IMR-90 (cell line): ENCODE measurements at regions not wholly inside any gene's neighbourhood (a gene's known extent, or its start where the extent isn't known, plus 50 kb on each side); places are given as distances from the start of the nearest gene placed in this dataset.

Experiments used
- ATAC-seq: fragments of 200-7000 bp; cut with Tn5 transposase; 2 replicates; pipeline ENCODE4 v1.9.1; 2020; ENCODE audit warnings: low read depth, mild to moderate bottlenecking, moderate library complexity
- BruUV-seq: library from RNA; stranded (reverse); fragments of 400-500 nt; replicated peaks from 2 replicates; lab custom pipeline; 2021; lab: Mats Ljungman, UMichigan
- CTCF ChIA-PET: fragments of 300-600 bp; formaldehyde crosslinking; extraction: SDS; loops from one replicate; lab custom pipeline; 2021; ENCODE audit warnings: antibody characterized with exemption; lab: Yijun Ruan, JAX
- POLR2A ChIA-PET: fragments of 300-600 bp; sonication (Branson Sonifier 250); formaldehyde crosslinking; loops from one replicate; lab custom pipeline; 2022; ENCODE audit warnings: antibody characterized with exemption; ENCODE audit not compliant: unreplicated experiment; lab: Charles Lee
- DNase-seq: peaks from one replicate; pipeline ENCODE4 v3.0.0; 2013
- H2AFZ ChIP-seq: replicated peaks from 2 replicates; pipeline ENCODE3; 2013; ENCODE audit warnings: low read length, mild to moderate bottlenecking; ENCODE audit not compliant: poor library complexity
- H2AK5ac ChIP-seq: 2 replicates; pipeline ENCODE4 v1.6.1; 2013; ENCODE audit warnings: low read depth, low read length, inconsistent platforms
- H2AK9ac ChIP-seq: replicated peaks from 2 replicates; pipeline ENCODE3; 2013; ENCODE audit warnings: mild to moderate bottlenecking, low read depth, low read length, moderate library complexity; ENCODE audit not compliant: poor library complexity
- H2BK120ac ChIP-seq: 2 replicates; pipeline ENCODE4 v1.6.1; 2013; ENCODE audit warnings: low read depth, low read length, inconsistent platforms
- H2BK15ac ChIP-seq: 3 replicates; pipeline ENCODE4 v1.6.1; 2013; ENCODE audit warnings: low read depth, low read length, inconsistent platforms
- H2BK20ac ChIP-seq: 2 replicates; pipeline ENCODE4 v1.6.1; 2013; ENCODE audit warnings: low read depth, mild to moderate bottlenecking, inconsistent platforms, low read length, moderate library complexity
- H2BK5ac ChIP-seq: 2 replicates; pipeline ENCODE4 v1.6.1; 2013; ENCODE audit warnings: mild to moderate bottlenecking, low read depth, low read length, inconsistent platforms; ENCODE audit not compliant: poor library complexity, severe bottlenecking
- H3K14ac ChIP-seq: replicated peaks from 2 replicates; pipeline ENCODE4 v1.6.1; 2013; ENCODE audit warnings: low read depth, low read length, inconsistent platforms
- H3K18ac ChIP-seq: 2 replicates; pipeline ENCODE4 v1.6.1; 2013; ENCODE audit warnings: low read depth, low read length, control low read depth
- H3K23ac ChIP-seq: 2 replicates; pipeline ENCODE4 v1.6.1; 2013; ENCODE audit warnings: low read depth, low read length, inconsistent platforms
- H3K27ac ChIP-seq: 2 replicates; pipeline ENCODE4 v1.5.1; 2013; ENCODE audit warnings: mild to moderate bottlenecking, control low read depth, low read length; ENCODE audit not compliant: insufficient read depth
- H3K27me3 ChIP-seq: 2 replicates; pipeline ENCODE4 v1.6.1; 2013; ENCODE audit warnings: low read length; ENCODE audit not compliant: control insufficient read depth, insufficient read depth
- H3K36me3 ChIP-seq: 2 replicates; pipeline ENCODE4 v1.6.1; 2013; ENCODE audit warnings: low read length, mixed read lengths; ENCODE audit not compliant: control insufficient read depth, insufficient read depth
- H3K4ac ChIP-seq: 2 replicates; pipeline ENCODE4 v1.6.1; 2013; ENCODE audit warnings: low read depth, low read length, inconsistent platforms
- H3K4me1 ChIP-seq: 2 replicates; pipeline ENCODE4 v1.6.1; 2013; ENCODE audit warnings: low read length, mixed read lengths; ENCODE audit not compliant: control insufficient read depth, insufficient read depth
- H3K4me2 ChIP-seq: 2 replicates; pipeline ENCODE4 v1.6.1; 2013; ENCODE audit warnings: low read depth, mild to moderate bottlenecking, control low read depth, low read length, moderate library complexity
- H3K4me3 ChIP-seq: 2 replicates; pipeline ENCODE4 v1.5.1; 2013; ENCODE audit warnings: low read depth, mild to moderate bottlenecking, control low read depth, low read length, moderate library complexity; ENCODE audit not compliant: insufficient read depth
- H3K56ac ChIP-seq: 2 replicates; pipeline ENCODE4 v1.6.1; 2013; ENCODE audit warnings: low read length, inconsistent platforms; ENCODE audit not compliant: insufficient read depth; ENCODE audit errors: extremely low read depth
- H3K79me1 ChIP-seq, 2 experiments: 2 replicates each; pipeline ENCODE4 v1.6.1; 2013; ENCODE audit warnings: low read length in 2 of 2, inconsistent platforms in 1 of 2, low read depth in 1 of 2
- H3K9ac ChIP-seq: 2 replicates; pipeline ENCODE4 v1.6.1; 2013; ENCODE audit warnings: low read depth, low read length, control low read depth
- H3K9me1 ChIP-seq: 2 replicates; pipeline ENCODE4 v1.6.1; 2013; ENCODE audit warnings: low read length, inconsistent platforms; ENCODE audit not compliant: insufficient read depth
- H3K9me3 ChIP-seq: 2 replicates; pipeline ENCODE4 v1.6.1; 2013; ENCODE audit warnings: low read length; ENCODE audit not compliant: control insufficient read depth, insufficient read depth
- H4K20me1 ChIP-seq: 2 replicates; pipeline ENCODE4 v1.6.1; 2013; ENCODE audit warnings: low read length, inconsistent platforms; ENCODE audit not compliant: insufficient read depth
- H4K5ac ChIP-seq: 2 replicates; pipeline ENCODE4 v1.6.1; 2013; ENCODE audit warnings: mild to moderate bottlenecking, low read depth, low read length, control low read depth
- H4K8ac ChIP-seq, 2 experiments: 2 replicates each; pipeline ENCODE4 v1.6.1; 2013; ENCODE audit warnings: low read depth in 2 of 2, low read length in 2 of 2, control low read depth in 1 of 2, inconsistent platforms in 1 of 2
- H4K91ac ChIP-seq: 2 replicates; pipeline ENCODE4 v1.6.1; 2013; ENCODE audit warnings: low read depth, low read length, inconsistent platforms; ENCODE audit not compliant: insufficient read depth
- BHLHE40 ChIP-seq: fragments of 150-350 bp; IDR thresholded peaks from 2 replicates; pipeline ENCODE4 v1.6.1; 2016; ENCODE audit warnings: mild to moderate bottlenecking, low read depth, low read length
- CEBPB ChIP-seq: IDR thresholded peaks from 2 replicates; pipeline ENCODE4 v1.6.1; 2012; ENCODE audit warnings: low read depth, low read length, improper control_type of control experiment
- FOS ChIP-seq: fragments of 150-350 bp; IDR thresholded peaks from 2 replicates; pipeline ENCODE4 v1.6.1; 2016; ENCODE audit warnings: low read depth, low read length
- MAFK ChIP-seq: IDR thresholded peaks from 2 replicates; pipeline ENCODE4 v1.6.1; 2012; ENCODE audit warnings: low read depth, low read length, improper control_type of control experiment
- MAZ ChIP-seq: IDR thresholded peaks from 2 replicates; pipeline ENCODE4 v1.6.1; 2012; ENCODE audit warnings: low read depth, mild to moderate bottlenecking, low read length, improper control_type of control experiment, moderate library complexity, borderline replicate concordance
- MXI1 ChIP-seq: IDR thresholded peaks from 2 replicates; pipeline ENCODE4 v1.6.1; 2012; ENCODE audit warnings: low read depth, mild to moderate bottlenecking, low read length, moderate library complexity, borderline replicate concordance
- NFE2L2 ChIP-seq: fragments of 150-350 bp; IDR thresholded peaks from 2 replicates; pipeline ENCODE4 v1.6.1; 2016; ENCODE audit warnings: low read depth, mild to moderate bottlenecking, low read length
- POLR2A ChIP-seq: IDR thresholded peaks from 2 replicates; pipeline ENCODE4 v1.6.1; 2012; ENCODE audit warnings: mild to moderate bottlenecking, low read depth, low read length
- RAD21 ChIP-seq: IDR thresholded peaks from 2 replicates; pipeline ENCODE4 v1.6.1; 2012; ENCODE audit warnings: low read length, improper control_type of control experiment
- RCOR1 ChIP-seq: IDR thresholded peaks from 2 replicates; pipeline ENCODE4 v1.6.1; 2012; ENCODE audit warnings: mild to moderate bottlenecking, low read length, improper control_type of control experiment; ENCODE audit not compliant: insufficient replicate concordance
- SMC3 ChIP-seq: fragments of 150-350 bp; IDR thresholded peaks from 2 replicates; pipeline ENCODE4 v1.6.1; 2016; ENCODE audit warnings: low read depth, mild to moderate bottlenecking, antibody characterized with exemption, low read length, moderate library complexity
- USF2 ChIP-seq: fragments of 150-350 bp; IDR thresholded peaks from 2 replicates; pipeline ENCODE4 v1.6.1; 2017; ENCODE audit warnings: mild to moderate bottlenecking, antibody characterized with exemption, low read length, low read depth
- WGBS, 2 experiments: methylation state at CpG; one replicate each; pipeline versions ENCODE4 v1.1.5 to v1.1.7; 2013; ENCODE audit warnings: missing lambda C conversion rate in 2 of 2; ENCODE audit not compliant: insufficient read length in 1 of 2; ENCODE audit errors: extremely low coverage in 2 of 2; 5-methylcytosine and 5-hydroxymethylcytosine counted together
- dilution Hi-C: fragments of 300-500 bp; cut with HindIII; formaldehyde crosslinking; loops from one replicate; pipeline ENCODE4 v1.14.3; 2018; ENCODE audit warnings: low sequenced_read_pairs; ENCODE audit not compliant: unreplicated experiment
- in situ Hi-C: fragments of 300-500 bp; cut with MboI; formaldehyde crosslinking; loops from 3 replicates; pipeline ENCODE4 v1.14.3; 2019; ENCODE audit warnings: low sequenced_read_pairs, inconsistent platforms, mixed read lengths
- intact Hi-C: fragments of 100-400 bp; cut with micrococcal nuclease; formaldehyde crosslinking; loops from 2 replicates; pipeline ENCODE4 v1.10.0; 2022
- TF ChIP-seq, protein P1 (sequence below): conservative IDR thresholded peaks from 2 replicates; pipeline ENCODE4 v1.5.1; 2012; ENCODE audit warnings: mild to moderate bottlenecking, low read depth, low read length, improper control_type of control experiment

DNA sequence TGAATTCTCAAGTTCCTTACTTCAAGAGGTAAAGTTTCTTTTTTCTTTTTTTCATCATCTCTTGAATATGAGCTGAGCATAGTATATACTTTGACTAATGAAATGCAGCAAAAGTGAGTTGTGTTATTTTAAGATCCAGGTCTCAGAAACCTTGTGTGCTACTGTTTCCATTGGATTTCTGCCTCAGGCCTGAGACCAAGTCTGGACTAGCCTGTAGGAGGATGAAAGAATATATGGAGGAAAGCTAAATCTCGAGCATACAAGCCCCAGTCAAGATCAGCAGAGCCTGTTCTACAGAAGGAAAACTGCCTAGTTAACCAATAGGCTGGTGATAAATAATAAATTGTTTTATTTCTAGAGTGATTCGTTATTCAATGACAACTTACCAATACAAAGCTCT is 652.5 kb downstream of the C12orf50 start:
- H3K4ac ChIP-seq = no peak overlapping the region
- no peaks in the 10 kb centered on the region for H4K20me1 ChIP-seq
- H2BK15ac ChIP-seq = no peak overlapping the region
- H3K9ac ChIP-seq = no peak overlapping the region
- H3K18ac ChIP-seq = no peak overlapping the region
- no peak overlapping the region for H2AFZ ChIP-seq
- no peak overlapping the region for H2BK5ac ChIP-seq
- no CpG with 5 or more reads among the region's 2 CpGs for WGBS, 2 experiments
- H3K56ac ChIP-seq = no peak overlapping the region
- H3K36me3 ChIP-seq = no peaks in the 10 kb centered on the region
- no peaks in the 10 kb centered on the region for H3K4me1 ChIP-seq
- H3K14ac ChIP-seq = no peak overlapping the region
- no peak overlapping the region for H2AK9ac ChIP-seq
- no peaks in the 10 kb centered on the region for H3K79me1 ChIP-seq
- no TSS peak for BruUV-seq
- H3K9me3 ChIP-seq = no peaks in the 10 kb centered on the region
- no peak overlapping the region for H2BK20ac ChIP-seq
- DNase-seq (no peak), ATAC-seq (no peak)
- H4K5ac ChIP-seq = no peak overlapping the region
- POLR2A ChIA-PET = no interaction called here
- dilution Hi-C loops (no loop called here), in situ Hi-C loops (no loop called here), intact Hi-C loops (no loop called here)
- H3K4me3 ChIP-seq = no peak overlapping the region
- no peak overlapping the region for H2AK5ac ChIP-seq
- no peak overlapping the region for H3K27ac ChIP-seq
- no peaks in the 10 kb centered on the region for H3K9me1 ChIP-seq
- H3K4me2 ChIP-seq = no peak overlapping the region
- no peak overlapping the region for H3K23ac ChIP-seq
- no peak overlapping the region for H4K8ac ChIP-seq
- no peak overlapping the region for H4K91ac ChIP-seq
- TF ChIP-seq BHLHE40 (no peak), POLR2A (no peak), RAD21 (no peak), CEBPB (no peak), RCOR1 (no peak), MAZ (no peak), SMC3 (no peak), NFE2L2 (no peak), MXI1 (no peak), MAFK (no peak), FOS (no peak), USF2 (no peak)
- TF ChIP-seq, protein P1, sequence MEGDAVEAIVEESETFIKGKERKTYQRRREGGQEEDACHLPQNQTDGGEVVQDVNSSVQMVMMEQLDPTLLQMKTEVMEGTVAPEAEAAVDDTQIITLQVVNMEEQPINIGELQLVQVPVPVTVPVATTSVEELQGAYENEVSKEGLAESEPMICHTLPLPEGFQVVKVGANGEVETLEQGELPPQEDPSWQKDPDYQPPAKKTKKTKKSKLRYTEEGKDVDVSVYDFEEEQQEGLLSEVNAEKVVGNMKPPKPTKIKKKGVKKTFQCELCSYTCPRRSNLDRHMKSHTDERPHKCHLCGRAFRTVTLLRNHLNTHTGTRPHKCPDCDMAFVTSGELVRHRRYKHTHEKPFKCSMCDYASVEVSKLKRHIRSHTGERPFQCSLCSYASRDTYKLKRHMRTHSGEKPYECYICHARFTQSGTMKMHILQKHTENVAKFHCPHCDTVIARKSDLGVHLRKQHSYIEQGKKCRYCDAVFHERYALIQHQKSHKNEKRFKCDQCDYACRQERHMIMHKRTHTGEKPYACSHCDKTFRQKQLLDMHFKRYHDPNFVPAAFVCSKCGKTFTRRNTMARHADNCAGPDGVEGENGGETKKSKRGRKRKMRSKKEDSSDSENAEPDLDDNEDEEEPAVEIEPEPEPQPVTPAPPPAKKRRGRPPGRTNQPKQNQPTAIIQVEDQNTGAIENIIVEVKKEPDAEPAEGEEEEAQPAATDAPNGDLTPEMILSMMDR = no peak
- H3K27me3 ChIP-seq = no peaks in the 10 kb centered on the region
- CTCF ChIA-PET = interaction anchor here (1.6 kb wide), 1 partner anchor 9 kb away, joined by 3 read pairs; no protein-coding TSS in a partner anchor
- H2BK120ac ChIP-seq = no peak overlapping the region
